NB4 (cell line): ENCODE measurements at regions not wholly inside any gene's neighbourhood (a gene's known extent, or its start where the extent isn't known, plus 50 kb on each side); places are given as distances from the start of the nearest gene placed in this dataset.

Experiments used
- MYC ChIP-seq: IDR thresholded peaks from 2 replicates; pipeline ENCODE4 v1.6.1; 2011; ENCODE audit warnings: low read depth, low read length
- POLR2A ChIP-seq: IDR thresholded peaks from 2 replicates; pipeline ENCODE4 v1.6.1; 2011; ENCODE audit warnings: mild to moderate bottlenecking; ENCODE audit not compliant: insufficient read length; ENCODE audit errors: extremely low read depth
- TF ChIP-seq, protein P1 (sequence below): IDR thresholded peaks from one replicate; pipeline ENCODE4 v1.5.1; 2012; ENCODE audit warnings: low read depth, low read length
- TF ChIP-seq, protein P2 (sequence below): IDR thresholded peaks from 2 replicates; pipeline ENCODE4 v1.6.1; 2011; ENCODE audit warnings: low read depth, low read length

DNA sequence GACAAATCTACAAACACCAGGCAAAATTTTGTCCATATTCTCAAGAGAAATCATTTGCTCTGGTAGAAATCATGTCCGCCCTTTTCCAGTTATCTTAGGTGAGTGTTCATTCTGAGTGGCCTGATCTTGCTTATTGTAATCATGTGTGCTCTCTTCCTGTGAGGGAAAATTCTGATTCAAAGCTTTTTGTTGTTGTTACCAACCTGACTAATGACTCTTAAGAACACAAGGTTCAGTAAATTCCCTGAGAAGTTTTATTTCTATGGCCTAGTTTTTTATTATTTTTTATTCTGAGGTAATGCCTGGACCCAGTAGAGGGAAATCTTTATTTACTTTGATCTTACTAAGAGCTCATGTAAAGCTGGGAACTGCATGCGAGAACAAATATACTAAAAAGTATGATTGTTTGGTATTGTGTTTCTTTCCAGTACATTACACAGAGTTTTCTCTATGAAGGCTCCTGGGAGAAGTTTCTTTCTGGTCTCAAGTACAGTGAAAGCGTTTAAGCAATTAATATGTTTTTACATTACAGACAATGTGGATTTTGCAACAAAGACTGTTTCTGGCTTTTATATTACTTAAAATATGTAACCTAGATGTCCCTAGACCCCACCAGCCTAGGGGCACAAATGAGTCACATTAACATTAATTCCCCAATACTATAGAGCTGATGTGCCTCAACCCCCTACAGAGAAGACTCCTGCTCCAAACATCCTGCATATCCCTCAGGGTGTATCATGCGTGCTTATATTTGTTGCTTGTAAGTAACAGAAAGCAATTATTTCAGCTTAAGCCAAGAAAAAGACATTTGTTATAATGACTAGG is 138.1 kb downstream of the TMEM167A start:
- TF ChIP-seq, protein P1, sequence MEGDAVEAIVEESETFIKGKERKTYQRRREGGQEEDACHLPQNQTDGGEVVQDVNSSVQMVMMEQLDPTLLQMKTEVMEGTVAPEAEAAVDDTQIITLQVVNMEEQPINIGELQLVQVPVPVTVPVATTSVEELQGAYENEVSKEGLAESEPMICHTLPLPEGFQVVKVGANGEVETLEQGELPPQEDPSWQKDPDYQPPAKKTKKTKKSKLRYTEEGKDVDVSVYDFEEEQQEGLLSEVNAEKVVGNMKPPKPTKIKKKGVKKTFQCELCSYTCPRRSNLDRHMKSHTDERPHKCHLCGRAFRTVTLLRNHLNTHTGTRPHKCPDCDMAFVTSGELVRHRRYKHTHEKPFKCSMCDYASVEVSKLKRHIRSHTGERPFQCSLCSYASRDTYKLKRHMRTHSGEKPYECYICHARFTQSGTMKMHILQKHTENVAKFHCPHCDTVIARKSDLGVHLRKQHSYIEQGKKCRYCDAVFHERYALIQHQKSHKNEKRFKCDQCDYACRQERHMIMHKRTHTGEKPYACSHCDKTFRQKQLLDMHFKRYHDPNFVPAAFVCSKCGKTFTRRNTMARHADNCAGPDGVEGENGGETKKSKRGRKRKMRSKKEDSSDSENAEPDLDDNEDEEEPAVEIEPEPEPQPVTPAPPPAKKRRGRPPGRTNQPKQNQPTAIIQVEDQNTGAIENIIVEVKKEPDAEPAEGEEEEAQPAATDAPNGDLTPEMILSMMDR, result no peak
- no peak for TF ChIP-seq POLR2A
- TF ChIP-seq, protein P2, sequence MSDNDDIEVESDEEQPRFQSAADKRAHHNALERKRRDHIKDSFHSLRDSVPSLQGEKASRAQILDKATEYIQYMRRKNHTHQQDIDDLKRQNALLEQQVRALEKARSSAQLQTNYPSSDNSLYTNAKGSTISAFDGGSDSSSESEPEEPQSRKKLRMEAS, result no peak
- TF ChIP-seq MYC, result no peak
